ENCODE measurements at regions not wholly inside any gene's neighbourhood (a gene's known extent, or its start where the extent isn't known, plus 50 kb on each side); places are given as distances from the start of the nearest gene placed in this dataset.

DNA sequence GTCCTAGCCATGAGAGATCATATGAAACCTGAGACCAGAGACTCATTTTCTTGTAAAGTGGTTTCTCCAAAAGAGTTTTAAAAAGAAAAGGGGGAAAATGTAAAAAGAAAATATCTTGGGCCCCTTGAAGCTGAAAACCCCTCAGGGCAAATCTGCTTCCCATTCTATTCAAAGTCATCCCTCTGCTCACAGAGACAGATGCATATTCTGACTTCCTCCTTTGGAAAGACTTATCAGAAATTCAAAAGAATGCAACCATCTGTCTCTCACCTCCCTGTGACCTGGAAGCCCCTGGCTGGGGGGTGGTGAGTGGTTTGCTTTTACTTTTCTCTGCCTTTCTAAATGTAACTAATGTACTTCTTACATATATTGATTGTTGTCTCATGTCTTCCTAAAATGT lies 1154.8 kb downstream of the NSUN3 start:
- no peak for TF ChIP-seq ZNF274 (IDR thresholded peaks at IDR 0.05; ENCODE audit: low read depth, low read length)
- no peak for TF ChIP-seq CTCF (IDR thresholded peaks at IDR 0.05 in 2 of 3, conservative IDR thresholded peaks at IDR 0.05 in 1 of 3; ENCODE audit: borderline replicate concordance in 1 of 3, insufficient read depth in 1 of 3, low read depth in 2 of 3, low read length in 2 of 3)
- TF ChIP-seq RAD21 (IDR thresholded peaks at IDR 0.05; ENCODE audit: low read depth) = no peak
- TF ChIP-seq REST (IDR thresholded peaks at IDR 0.05; ENCODE audit: low read depth) = no peak
